ENCODE measurements at regions not wholly inside any gene's neighbourhood (a gene's known extent, or its start where the extent isn't known, plus 50 kb on each side); places are given as distances from the start of the nearest gene placed in this dataset.
"Not testable (repeated sequence)": the region's sequence is repeated elsewhere in the genome, so short reads cannot be mapped to it uniquely, and the experiment has no call there.

- DNase-seq (ENCODE audit: low read depth in 4 of 4, low spot score in 2 of 4), result no peak
Observed at GRCh38 chr21:39006571-39007311, 176.5 kb downstream of the PSMG1 start.

DNA sequence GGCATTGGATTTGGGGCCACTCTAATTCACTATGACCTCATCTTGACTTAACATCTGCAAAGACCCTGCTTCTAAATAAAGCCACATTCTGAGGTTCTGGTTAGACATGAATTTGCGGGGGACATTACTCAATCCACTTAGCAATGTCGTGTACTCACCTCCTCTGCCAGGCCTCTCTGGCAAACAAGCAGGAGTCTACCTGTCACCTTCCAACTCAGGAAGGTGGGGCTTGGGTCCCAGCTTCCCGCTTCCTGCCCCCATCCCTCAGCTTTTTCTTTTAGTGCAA lies 177.8 kb downstream of the PSMG1 start:
- DNase-seq (ENCODE audit: low read depth in 4 of 4, low spot score in 2 of 4), result no peak

- no peak for DNase-seq (ENCODE audit: low read depth in 4 of 4, low spot score in 2 of 4)
Observed at GRCh38 chr21:39004634-39005501, 178.4 kb downstream of the PSMG1 start.

- DNase-seq (ENCODE audit: low read depth in 4 of 4, low spot score in 2 of 4), result no peak
Observed at GRCh38 chr21:39003982-39004633, 179.1 kb downstream of the PSMG1 start.

DNA sequence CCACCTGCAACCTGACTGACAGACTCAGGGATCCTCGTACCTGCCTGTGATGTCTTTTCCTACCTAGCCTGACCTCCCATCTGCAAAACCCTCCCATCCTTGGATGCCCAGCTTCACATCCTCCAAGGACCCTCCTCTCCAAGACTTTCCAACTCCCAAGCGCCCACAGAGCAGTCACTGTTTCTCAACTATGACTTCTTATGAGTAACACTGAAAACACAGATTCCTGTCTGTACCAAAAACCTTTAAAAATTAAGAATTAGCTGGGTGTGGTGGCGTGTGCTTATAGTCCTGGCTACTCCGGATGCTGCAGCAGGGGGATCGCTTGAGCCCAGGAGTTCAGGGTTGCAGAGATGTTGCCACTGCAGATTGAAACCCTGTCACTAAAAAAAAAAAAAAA lies 181.9 kb downstream of the PSMG1 start:
- no peak for DNase-seq (ENCODE audit: low read depth in 4 of 4, low spot score in 2 of 4)

- no peak for DNase-seq (ENCODE audit: low read depth in 4 of 4, low spot score in 2 of 4)
Observed at GRCh38 chr21:39000496-39000895, 182.8 kb downstream of the PSMG1 start.

- DNase-seq (ENCODE audit: low read depth in 4 of 4, low spot score in 2 of 4), result no peak
Observed at GRCh38 chr21:38999161-38999560, 184.1 kb downstream of the PSMG1 start.

- not testable (repeated sequence) for DNase-seq (ENCODE audit: low read depth in 4 of 4, low spot score in 2 of 4)
Observed at GRCh38 chr21:38998281-38998680, 185.0 kb downstream of the PSMG1 start.

DNA sequence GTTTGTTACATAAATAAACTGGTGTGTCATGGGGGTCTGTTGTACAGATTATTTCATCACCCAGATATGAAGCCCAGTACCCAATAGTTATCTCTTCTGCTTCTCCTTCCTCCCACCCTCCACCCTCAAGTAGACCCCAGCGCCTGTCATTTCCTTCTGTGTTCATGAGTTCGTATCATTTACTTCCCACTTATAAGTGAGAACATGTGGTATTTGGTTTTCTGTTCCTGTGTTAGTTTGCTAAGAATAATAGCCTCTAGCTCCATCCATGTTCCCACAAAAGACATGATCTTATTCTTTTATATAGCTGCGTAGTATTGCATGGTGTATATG lies 185.4 kb downstream of the PSMG1 start:
- DNase-seq (ENCODE audit: low read depth in 4 of 4, low spot score in 2 of 4), result not testable (repeated sequence)

- no peak for DNase-seq (ENCODE audit: low read depth in 4 of 4, low spot score in 2 of 4)
Observed at GRCh38 chr21:38997051-38997842, 186.0 kb downstream of the PSMG1 start.

GRCh38 chr21:38996355-38996754 lies 186.9 kb downstream of the PSMG1 start:
- no peak for DNase-seq (ENCODE audit: low read depth in 4 of 4, low spot score in 2 of 4)

DNA sequence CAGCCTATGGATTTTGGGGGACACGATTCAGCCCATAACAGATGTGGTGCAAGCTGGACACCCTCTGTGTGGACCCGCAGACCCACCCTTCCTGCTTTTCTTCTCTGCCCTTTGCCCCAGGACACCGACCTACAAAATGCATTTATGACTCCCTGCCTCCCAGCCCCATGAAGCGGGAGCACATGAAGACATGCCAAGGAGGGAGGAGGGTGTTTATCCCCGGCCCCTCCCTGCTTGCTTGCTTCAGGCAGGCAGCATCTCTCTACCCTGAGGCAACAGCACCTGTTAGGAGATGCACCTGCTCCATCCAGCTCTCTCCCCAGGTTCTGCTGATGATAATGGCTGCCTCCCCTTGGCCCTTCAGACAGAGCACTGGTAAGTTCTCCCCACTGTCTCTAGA lies 187.5 kb downstream of the PSMG1 start:
- DNase-seq (ENCODE audit: low read depth in 4 of 4, low spot score in 2 of 4), result no peak

DNA sequence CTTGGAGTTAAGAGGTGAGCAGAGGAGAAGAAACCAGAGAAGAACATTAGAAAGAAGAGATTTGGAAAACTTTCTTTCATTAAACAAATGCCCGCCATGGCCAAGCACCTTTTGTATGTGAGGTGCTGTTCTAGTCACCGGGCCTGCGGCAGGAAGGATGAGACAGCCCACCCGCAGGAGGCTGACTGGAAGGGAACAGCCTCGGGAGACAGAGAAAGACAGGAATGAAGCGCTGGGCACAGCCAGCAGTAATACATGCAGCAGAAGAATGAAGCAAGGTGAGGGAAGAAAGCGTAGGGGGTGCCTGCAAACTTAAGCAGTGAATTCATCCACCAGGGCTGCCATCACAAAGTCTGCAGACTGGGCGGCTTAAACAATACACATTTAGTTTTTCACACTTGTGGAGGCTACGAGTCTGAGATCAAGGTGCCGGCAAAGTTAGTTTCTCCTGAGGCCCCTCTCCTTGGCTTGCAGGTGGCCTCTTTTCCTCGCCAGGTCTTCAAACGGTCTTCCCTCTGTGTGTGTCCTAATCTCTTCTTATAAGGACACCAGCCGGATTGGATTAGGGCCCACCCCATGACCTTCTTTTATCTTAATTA lies 188.1 kb downstream of the PSMG1 start:
- DNase-seq (ENCODE audit: low read depth in 4 of 4, low spot score in 2 of 4), result no peak

- no peak for DNase-seq (ENCODE audit: low read depth in 4 of 4, low spot score in 2 of 4)
Observed at GRCh38 chr21:38994042-38994441, 188.3 kb downstream of the ETS2 start.

- DNase-seq (ENCODE audit: low read depth in 4 of 4, low spot score in 2 of 4), result no peak
Observed at GRCh38 chr21:38993561-38993960, 187.8 kb downstream of the ETS2 start.

DNA sequence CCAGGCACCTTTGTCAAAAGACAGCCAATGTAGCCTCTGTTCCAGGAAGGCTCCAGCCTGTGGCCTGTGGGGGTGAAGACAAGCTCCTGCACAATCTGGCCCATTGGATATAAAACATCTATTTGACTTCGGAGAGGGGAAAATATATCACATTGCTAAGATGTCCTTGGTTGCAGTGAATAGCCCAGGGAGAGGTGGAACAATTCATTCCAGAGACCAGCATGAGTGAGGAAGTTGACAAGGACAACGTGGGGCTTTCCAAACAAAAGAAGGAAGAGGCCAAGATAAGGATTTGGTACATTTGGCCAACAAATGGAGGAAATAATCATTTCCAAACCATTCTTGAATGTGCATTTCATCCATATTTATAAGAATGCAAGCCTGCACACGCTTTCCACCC lies 187.0 kb downstream of the ETS2 start:
- DNase-seq (ENCODE audit: low read depth in 4 of 4, low spot score in 2 of 4), result no peak

DNA sequence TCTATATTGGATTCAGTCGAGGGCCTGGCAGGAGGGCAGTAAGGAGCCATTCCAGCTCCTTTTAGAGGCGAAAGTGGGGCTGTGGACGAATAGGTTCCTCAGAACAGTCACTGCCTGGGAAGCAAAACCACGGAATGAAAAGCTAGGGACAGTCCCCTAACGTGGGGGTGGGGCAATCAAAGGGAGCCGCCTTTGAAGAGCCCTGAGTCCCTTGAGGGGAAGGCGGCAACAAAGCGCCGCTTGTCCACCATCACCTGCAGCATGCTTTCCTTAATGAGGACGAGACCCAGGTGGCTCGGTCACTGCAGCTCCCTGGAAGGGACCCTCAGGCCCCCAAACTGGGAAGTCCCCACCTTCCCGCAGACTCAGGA lies 184.7 kb downstream of the ETS2 start:
- no peak for DNase-seq (ENCODE audit: low read depth in 4 of 4, low spot score in 2 of 4)

- DNase-seq (ENCODE audit: low read depth in 4 of 4, low spot score in 2 of 4), result peak in 1 of 4 donors; percentile 81
Observed at GRCh38 chr21:38989745-38990423, 184.2 kb downstream of the ETS2 start.

- DNase-seq (ENCODE audit: low read depth in 4 of 4, low spot score in 2 of 4), result no peak
Observed at GRCh38 chr21:38989379-38989744, 183.6 kb downstream of the ETS2 start.

Data from left renal cortex interstitium (tissue), 4 donors.